GM03348 (cell line): ENCODE measurements at regions not wholly inside any gene's neighbourhood (a gene's known extent, or its start where the extent isn't known, plus 50 kb on each side); places are given as distances from the start of the nearest gene placed in this dataset.
"Not testable (repeated sequence)": the region's sequence is repeated elsewhere in the genome, so short reads cannot be mapped to it uniquely, and the experiment has no call there.

Experiments used
- DNase-seq: peaks from one replicate; pipeline ENCODE4 v3.0.0; 2012; ENCODE audit warnings: low spot score

DNA sequence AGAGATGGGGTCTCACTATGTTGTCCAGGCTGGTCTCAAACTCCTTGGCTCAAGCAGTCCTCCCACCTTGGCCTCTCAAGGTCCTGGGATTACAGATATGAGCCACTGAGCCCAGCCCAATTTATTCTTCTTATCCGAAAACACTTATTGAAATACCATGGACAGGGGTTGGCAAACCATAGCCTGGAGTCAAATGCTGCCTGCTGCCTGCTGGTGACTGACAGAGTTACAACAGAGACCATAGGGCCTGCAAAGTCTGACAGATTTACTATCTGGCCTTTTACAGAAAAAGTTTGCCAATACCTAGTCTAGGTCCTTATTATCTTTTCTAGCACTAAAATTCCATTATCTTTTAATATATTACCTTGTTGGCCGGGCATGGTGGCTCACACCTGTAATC is 87.1 kb upstream of the ZNF281 start:
- no peak for DNase-seq

DNA sequence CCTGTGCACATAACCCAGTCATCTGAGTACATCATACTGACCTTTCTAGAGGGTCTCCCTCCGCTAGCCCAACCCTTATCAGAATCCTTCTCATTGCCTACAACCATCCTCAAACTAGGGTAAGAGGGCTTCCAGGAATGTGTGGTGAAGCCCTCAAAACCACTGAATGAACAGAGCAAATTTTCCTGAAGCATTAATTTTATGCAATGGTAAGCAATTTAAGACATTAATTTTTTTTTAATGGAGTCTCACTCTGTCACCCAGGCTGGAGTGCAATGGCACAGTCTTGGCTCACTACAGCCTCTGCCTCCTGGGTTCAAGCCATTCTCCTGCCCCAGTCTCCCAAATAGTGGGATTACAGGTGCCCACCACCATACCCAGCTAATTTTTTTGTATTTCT is 86.1 kb upstream of the ZNF281 start:
- no peak for DNase-seq

DNA sequence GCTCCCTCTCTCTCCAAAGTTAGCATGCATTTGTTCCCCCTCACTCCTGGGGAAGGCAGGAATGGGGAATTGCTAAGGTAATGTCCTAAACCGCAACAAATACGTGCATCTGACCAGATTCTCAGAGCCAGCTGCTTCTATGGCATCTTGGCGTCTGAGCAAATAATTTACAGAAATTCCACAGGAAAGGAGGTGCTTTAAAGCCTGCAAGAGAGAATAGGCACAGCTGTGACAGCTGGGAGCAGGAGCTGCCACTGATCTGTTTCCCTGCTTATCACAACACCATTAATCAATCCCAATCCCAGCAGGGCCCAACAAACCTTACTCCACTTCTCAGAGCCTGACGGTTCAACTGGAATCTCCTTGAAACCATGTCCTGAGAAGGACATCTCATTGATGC is 83.5 kb upstream of the ZNF281 start:
- no peak for DNase-seq

DNA sequence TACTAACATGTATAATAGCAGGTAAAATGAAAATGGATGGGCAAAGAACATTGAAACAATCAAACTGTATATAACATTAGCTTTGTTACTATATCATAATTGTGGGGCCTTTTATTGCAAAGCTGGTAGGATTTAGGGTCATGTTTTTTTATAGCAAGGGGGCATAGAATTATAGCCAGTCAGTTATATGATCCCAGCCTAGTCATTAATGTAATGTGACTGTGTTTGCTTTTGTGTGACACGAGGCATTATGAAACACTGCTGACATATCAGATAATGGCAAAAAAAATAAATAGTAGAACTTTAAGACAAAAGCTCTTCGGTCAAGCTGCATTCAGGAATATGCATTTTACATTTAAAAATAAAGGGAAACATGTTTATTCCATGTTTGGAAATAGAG is 81.3 kb upstream of the ZNF281 start:
- DNase-seq, result no peak

DNA sequence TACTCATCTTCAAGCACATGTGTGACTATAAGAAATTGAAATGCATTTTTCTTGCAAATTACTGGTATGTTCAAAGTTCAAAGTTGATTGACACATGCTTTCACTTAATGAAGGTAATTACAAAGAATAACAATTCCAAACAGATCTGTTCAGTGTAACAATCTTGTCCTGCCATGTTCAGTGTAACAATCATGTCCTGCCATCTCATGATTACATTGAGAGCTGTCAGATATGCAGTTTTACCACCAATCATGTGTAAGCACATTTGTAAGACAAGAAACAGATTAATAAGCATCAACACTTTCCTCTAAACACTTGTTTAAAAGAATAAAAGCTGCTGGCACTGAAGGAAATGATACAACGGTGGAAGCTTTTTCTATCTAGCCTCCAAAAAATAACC is 80.3 kb upstream of the ZNF281 start:
- DNase-seq, result no peak

DNA sequence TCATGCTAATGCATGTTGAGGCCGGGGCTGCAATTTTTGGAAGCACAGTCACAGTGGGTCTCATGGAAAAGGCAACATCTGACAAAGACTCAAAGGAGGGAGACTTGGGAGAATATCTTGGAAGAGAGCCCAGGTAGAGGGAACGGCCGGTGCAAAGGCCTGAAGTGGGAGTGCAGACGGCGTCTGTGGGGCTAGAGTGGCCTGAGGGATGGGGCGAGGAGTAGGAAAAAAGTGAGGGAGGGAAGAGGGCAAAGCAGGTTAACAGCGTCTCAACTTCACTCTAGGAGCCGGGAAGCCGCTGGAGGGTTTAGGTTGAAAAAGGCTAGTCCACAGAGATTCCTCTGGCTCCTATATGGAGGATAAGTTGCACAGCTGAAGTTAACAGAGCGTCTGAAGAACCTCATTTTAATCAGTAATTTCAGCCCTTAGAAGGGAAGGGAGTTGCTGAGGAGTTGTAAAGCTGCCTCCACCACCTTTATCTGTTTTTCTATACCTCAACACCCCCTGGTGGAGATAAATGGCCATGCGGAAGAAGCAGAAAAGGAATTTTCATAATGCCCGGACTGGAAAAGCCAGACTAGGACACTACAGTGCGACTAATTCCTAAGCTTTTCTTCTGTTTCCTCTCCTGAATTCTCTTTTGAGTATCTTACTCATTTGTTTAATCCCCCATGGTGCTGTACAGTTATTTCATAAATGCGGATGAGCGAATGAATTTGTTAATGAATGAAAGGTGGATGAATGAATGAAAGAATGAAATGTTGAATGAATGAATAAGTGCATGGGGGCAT is 78.7 kb upstream of the ZNF281 start:
- DNase-seq, result peak; percentile 83

DNA sequence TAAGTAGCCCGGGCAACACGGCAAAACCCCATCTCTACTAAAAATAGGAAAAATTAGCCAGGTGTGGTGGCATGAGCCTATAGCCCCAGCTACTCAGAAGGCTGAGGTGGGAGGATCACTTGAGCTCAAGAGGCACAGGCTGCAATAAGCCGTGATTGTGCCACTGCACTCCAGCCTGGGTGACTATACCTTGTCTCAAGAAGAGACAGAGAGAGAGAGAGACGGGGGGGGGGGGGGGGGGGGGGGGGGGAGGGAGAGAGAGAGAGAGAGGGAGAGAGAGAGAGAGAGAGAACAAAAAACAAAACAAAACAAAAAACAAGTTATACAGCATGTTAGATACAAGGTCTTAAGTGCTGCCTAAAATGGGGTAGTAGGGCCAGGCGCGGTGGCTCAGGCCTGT is 77.8 kb upstream of the ZNF281 start:
- DNase-seq, result no peak

DNA sequence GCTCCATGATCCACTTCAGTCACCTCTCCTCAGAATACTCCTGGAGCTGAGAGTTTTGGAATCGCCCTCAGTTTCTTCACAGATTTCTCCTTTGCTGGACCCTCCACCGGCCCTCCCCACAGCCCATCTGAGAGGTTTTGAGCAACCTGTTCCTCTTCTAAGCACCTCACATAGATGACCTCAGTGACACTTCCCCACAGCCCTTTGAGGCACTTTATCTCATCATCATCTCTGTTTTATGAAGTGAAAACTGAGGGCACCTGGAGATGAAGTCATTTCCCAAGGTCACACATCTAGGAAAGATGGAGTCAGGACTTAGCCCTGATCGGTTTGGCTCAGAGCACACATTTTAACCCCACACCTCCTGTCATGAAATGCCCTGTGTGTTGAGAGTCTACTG is 76.8 kb upstream of the ZNF281 start:
- DNase-seq, result no peak

DNA sequence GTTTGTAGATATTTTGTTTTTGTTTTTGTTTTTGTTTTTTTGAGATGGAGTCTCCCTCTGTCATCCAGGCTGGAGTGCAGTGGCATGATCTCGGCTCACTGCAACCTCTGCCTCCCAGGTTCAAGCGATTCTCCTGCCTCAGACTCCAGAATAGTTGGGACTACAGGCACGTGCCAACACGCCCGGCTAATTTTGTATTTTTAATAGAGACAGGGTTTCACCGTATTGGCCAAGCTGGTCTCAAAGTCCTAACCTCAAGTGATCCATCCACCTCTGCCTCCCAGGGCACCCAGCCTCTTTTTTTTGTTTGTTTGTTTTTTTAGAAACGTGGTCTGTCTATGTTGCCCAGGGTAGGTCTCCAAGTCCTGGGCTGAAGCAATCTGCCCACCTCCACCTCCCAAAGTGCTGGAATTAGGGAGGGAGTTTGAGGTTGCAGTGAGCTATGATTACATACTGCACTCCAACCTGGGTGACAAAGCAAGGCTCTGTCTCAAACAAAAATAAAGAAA is 74.7 kb upstream of the ZNF281 start:
- DNase-seq, result not testable (repeated sequence)

DNA sequence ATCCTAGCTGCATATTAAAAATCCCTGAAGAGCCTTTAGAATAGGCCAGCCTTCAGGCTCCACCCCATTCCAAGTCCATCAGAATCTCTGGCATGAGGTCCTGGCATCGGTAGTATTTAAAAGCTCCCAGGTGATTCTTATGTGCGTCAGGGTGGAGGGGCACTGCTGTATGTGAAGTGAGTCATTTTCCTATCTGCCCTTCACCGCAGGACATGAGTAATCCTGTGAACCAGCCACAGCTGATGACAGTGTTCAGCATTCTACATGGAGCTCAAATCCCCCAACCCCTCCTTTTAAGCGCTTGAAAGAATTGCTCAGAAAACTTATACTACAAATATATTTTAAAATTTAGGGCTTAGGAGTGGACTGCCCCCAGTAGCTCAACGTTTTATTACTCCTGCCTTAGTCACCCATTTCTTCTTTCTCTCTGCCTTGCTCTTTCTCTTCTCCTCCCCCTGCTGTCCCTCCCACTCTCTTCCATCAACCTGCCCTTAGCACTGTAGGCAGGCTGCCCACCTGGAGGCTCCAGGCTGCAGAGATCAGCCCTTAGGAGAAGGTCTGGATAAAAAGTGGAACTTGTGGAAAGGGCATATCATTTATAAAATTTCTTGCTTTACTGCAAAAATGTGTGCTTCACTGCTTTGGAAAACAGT is 73.8 kb upstream of the ZNF281 start:
- DNase-seq, result peak; percentile 89

DNA sequence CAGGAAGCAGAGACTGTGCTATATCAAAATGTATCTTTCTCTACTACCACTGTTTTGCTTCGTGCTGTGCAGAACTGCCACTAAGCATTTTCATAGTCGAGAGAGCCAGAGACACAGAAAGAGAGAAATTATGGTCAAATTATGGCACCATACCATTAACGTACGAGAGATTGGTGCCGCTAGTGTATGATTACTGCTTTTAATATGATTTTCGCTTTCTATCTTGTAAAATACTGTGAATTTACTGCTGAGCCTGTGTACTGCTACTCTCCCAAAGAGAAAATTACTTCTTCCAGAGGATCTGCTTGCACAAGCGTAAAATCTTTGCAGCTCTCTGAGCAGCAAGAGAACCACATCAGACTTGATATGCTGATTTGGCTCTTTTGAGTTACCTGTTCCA is 71.1 kb upstream of the ZNF281 start:
- no peak for DNase-seq

DNA sequence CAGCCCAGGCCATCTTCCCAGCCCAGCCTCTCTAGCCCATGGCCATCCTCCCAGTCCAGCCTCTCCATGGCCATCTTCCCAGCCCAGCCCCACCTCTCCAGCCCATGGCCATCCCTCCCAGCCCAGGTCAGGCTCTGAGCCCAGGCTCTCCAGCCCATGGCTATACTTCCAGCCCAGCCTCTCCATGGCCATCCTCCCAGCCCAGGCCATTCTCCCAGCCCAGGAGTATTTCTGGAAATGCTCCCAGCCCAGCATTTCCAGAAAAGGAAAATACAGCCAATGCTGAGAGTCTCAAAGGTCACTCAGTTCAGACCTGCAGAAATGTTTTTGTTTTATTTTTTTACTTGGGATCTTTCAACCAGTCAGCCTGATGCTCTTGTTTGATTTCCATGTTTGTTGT is 70.0 kb upstream of the ZNF281 start:
- DNase-seq, result no peak

DNA sequence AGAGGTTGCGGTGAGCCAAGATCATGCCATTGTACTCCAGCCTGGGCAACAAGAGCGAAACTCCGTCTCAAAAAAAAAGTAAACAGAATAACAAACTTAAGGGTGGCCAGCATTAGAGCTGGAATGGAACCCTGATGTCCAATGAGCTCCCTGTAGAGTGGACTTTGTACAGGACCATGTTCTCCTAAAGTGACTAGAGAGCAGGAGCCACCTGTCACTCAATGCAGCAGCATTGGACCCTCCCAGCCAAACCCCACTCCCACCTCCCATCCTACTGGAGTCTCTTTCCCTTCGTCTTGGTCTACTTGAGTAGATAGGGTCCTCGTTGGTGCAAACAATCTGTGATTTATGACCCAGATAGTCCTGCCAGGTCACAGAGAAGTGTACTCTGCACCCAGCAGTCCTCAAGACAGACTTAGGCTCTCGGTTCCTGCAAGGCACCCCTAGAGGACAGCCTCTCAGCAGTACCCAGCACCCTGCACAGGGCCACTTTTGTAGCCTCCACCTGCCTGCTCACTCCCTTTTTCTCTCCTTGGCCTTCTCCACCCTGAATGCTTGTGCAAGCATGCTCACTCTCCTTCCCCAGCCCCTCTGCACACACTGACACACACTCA is 69.2 kb upstream of the ZNF281 start:
- no peak for DNase-seq

DNA sequence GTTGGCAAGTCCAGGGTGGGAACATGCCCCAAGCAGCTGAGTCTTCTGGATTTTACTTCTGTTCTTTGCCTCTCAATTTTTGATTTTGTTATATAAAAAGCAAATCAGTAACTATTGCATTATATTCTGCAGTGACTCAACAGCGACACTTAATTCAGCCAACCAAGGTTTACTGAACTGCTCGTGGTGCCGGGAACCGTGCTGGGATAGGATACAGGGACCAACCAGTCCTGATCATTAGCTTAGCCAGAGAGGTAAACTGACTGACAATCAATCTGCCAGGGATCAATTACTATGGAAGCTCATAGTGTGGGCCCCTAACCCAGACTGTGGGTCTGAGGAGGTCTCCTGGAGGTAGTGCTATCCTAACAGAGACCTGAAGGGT is 68.4 kb upstream of the ZNF281 start:
- no peak for DNase-seq

DNA sequence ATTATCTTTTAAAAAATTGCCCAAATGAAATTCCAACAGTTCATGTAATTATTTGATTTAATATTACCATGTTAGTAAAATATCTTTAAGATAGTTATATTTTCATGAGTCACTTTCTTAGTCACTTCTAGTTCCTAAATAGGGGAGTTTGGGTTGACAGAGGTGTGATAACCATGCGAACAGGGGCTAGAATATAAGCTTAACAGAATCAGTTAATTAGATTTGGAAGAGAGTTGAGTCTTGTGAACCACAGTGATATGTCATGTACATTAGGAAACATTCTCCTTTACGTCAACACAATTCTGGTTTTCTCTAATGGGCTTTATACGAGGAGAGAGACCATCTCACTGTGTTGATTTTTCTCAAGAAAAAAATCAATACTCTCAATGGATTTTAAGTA is 64.8 kb upstream of the ZNF281 start:
- DNase-seq, result no peak

DNA sequence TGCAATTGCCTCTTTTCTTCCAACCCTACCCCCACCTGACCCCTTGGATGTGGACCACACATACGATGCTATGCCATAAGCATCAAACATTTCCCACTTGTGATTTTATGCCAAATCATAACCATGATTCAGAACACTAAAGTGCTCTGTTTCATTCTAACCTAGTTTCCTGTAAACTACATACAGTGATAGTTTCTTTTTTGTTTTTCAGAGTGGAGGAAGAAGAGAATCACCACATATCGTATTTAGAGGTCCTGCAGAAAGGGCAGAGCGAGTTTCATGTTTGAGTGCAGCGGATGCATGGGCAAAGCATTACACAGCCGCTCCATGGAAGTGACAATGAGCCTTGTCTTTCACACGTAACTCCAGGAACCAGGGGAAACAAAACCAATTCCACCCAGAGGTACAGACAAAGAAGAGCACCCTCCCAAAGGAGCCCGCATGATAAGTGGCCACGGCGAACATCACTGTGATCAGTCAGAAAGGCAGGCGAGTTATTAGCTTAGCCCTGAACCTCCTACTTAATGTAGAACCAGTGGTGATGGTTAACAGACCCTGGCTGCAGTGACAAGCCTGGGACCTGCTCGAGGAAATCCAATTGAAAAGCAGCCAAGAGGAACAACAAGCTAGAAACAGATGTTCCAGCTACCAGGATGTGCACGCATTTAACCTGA is 64.0 kb upstream of the ZNF281 start:
- DNase-seq, result peak; percentile 33

DNA sequence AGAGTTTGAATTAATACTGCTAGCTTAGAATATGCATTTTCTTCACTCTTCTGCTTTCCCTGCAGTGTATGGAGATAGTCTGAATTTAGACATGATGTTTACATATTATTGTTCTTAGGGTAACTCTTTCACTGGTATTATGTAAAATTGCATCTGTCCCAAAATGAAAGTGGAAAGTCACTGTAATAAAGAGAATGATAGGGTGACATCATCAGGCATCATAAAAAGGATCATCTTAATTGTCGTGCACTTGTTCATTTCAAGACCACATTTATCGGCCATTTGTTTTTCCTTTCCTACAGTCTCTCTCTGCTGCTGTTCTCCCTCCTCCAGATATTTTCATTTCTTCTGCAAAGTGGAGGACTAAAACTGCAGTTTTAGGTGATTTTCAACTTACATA is 61.9 kb upstream of the ZNF281 start:
- DNase-seq, result no peak

DNA sequence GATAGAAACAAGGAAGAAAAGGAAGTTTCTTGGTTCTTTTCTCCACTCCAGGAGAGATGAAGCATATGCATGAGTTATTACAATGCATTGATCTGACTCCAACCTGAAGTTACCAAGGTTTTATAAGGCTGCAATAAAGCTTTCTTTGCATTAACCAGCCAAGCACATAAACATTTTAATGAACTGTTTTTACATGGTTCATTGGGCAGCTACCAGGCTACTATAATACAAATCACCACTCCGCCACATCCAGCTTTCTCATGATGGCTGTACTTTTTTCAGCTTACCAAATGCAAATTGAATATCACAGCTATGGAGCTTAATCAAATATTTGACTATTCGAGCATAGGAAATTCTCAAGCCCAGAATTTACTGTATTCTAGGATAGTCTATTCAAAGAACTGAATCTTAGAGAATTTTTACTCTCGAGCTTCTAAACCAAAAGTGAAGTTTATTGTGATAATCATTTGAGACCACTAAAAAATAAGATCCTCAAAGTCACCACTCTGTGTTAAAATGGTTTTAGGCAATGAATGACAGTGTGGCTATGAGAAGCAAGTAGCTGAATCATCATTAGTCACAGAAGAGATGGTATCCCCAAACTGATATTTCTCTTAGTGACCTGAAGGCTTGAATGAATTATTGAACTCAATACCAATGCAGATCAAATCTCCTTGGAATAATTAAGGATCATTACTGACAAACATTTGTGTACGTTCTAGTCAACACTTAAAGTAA is 58.6 kb upstream of the ZNF281 start:
- DNase-seq, result no peak

DNA sequence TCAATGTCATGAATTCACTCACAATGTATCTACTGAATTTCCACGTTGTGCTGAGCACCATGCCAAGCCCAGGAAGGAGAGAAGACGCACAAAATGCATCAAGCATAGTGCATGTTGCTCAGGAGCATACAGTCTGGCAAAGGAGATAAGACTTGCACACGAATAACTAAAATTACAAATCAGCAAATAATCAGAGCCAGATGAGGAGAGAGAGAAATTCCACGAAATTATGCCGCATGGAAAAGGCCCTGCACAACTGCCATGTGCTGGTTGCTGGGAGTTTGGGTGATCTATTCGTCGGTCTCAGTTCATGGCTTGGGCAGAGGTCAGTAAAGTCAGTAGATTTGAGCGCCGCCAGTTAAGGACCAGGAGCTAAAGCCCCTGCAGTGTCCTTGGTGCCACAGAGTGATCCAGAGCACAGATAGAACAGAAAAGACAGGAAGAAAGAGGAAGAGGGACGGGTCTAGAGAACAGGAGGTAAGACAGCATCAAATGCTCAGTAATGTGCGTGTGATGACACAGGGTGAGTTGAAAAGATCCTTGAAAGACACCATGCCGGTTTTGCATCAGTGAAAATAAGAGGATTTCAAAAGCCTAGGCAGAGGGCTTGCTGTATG is 55.1 kb upstream of the ZNF281 start:
- DNase-seq, result no peak
